ACC112 (cell line): ENCODE measurements at regions not wholly inside any gene's neighbourhood (a gene's known extent, or its start where the extent isn't known, plus 50 kb on each side); places are given as distances from the start of the nearest gene placed in this dataset.

ENCODE experiments used
- H2AFZ ChIP-seq: fragments of 200-600 bp; sonication (generic); one replicate; pipeline ENCODE4 v1.6.0; 2017; ENCODE audit warnings: antibody characterized with exemption, low read length; ENCODE audit not compliant: unreplicated experiment
- H3K27ac ChIP-seq: fragments of 200-600 bp; sonication (generic); 2 replicates; pipeline ENCODE4 v1.5.1; 2014; ENCODE audit warnings: low read depth, mild to moderate bottlenecking, antibody characterized with exemption, low read length, moderate library complexity
- H3K27me3 ChIP-seq: fragments of 200-600 bp; sonication (generic); 2 replicates; pipeline ENCODE4 v1.6.1; 2014; ENCODE audit warnings: mild to moderate bottlenecking, antibody characterized with exemption, low read length, moderate library complexity, mixed read lengths; ENCODE audit not compliant: insufficient read depth
- H3K36me3 ChIP-seq: fragments of 200-600 bp; sonication (generic); 2 replicates; pipeline ENCODE4 v1.6.1; 2016; ENCODE audit warnings: mild to moderate bottlenecking, antibody characterized with exemption, low read length, moderate library complexity, mixed read lengths; ENCODE audit not compliant: insufficient read depth
- H3K4me1 ChIP-seq: fragments of 200-600 bp; sonication (generic); one replicate; pipeline ENCODE4 v1.6.1; 2016; ENCODE audit warnings: low read length, mixed read lengths; ENCODE audit not compliant: insufficient read depth, unreplicated experiment, control insufficient read depth
- H3K4me3 ChIP-seq: fragments of 200-600 bp; sonication (generic); 2 replicates; pipeline ENCODE4 v1.5.1; 2014; ENCODE audit warnings: mild to moderate bottlenecking, low read depth, low read length
- H3K79me2 ChIP-seq: fragments of 200-600 bp; sonication (generic); one replicate; pipeline ENCODE4 v1.6.0; 2016; ENCODE audit warnings: low read length; ENCODE audit not compliant: control insufficient read depth, unreplicated experiment, insufficient read depth

DNA sequence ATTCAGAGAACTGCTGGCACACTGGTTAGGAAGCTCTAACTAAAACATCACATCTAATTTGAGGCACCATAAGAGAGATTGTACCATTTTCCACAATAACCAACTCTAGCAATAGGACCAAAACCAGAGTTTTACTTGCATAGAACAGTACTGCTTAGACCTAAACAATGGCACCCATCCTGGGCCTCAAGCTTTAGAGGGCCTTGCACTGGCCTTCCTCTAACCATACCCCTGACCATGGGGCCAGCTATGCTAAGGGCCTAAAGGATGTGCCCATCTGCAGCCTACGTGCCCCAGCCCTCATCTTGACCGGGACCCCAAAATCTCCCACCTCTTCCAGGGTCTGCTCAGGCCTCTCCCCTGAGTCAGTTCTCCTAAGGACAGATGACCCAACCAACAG lies 74.4 kb upstream of the ARHGAP32 start:
- Histone ChIP-seq H3K36me3 (no peaks in the 10 kb centered on the region), H3K27me3 (no peaks in the 10 kb centered on the region), H3K4me3 (no peak overlapping the region), H3K79me2 (peaks cover 48% of the 10 kb centered on the region), H3K4me1 (no peaks in the 10 kb centered on the region), H3K27ac (no peak overlapping the region), H2AFZ (no peak overlapping the region)

DNA sequence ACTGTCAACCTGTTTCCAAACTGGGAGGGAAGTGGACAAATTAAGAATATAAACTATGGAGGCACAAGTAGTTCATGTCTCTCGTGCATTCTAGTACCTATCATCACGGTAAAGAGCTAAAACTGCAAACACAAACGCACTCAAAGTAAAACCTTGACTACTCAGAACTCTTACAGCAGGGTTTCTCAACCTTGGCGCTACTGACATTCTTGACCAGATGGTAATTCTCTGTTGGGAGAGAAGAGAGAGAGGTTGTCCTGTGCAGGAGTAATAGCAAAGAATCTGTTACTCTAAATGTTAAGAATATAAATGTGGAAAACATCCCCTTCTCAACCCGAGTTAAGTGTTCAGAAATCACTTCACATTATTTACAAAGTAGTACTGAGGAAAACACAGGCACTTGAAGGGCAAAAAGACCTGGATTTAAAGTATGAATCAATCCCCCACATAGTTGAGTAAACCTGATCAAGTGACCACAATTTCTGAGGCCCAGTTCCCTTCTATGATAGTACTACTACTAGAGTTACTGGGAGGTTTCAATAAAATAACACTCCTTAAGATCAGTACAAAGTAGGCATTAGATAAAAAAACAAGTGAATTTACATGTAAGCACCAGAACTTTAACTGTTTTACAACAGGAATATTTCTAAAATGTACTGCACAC lies 73.1 kb upstream of the ARHGAP32 start:
- H3K79me2 ChIP-seq = peaks cover 36% of the 10 kb centered on the region
- no peaks in the 10 kb centered on the region for H3K27me3 ChIP-seq
- no peaks in the 10 kb centered on the region for H3K4me1 ChIP-seq
- no peak overlapping the region for H2AFZ ChIP-seq
- H3K4me3 ChIP-seq = no peak overlapping the region
- no peak overlapping the region for H3K27ac ChIP-seq
- no peaks in the 10 kb centered on the region for H3K36me3 ChIP-seq

DNA sequence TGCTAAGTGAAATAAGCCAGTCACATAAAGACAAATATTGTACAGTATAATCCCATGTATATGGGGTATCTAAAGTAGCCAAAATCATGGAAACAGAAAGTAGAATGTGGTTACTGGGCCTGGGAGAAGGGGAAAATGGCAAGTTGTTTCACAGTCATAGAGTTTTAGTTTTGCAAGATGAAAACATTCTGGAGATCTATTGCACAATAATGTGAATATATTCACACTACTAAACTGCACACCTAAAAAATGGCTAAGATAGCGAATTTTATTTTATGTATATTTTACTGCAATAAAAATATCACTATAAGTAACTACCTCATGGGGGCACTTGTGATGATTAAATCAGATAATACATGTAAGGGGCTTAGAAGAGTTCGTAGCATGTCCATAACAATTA lies 72.0 kb upstream of the ARHGAP32 start:
- no peak overlapping the region for H2AFZ ChIP-seq
- H3K36me3 ChIP-seq = no peaks in the 10 kb centered on the region
- H3K4me1 ChIP-seq = no peaks in the 10 kb centered on the region
- H3K4me3 ChIP-seq = no peak overlapping the region
- H3K79me2 ChIP-seq = peaks cover 33% of the 10 kb centered on the region
- H3K27ac ChIP-seq = no peak overlapping the region
- H3K27me3 ChIP-seq = no peaks in the 10 kb centered on the region

DNA sequence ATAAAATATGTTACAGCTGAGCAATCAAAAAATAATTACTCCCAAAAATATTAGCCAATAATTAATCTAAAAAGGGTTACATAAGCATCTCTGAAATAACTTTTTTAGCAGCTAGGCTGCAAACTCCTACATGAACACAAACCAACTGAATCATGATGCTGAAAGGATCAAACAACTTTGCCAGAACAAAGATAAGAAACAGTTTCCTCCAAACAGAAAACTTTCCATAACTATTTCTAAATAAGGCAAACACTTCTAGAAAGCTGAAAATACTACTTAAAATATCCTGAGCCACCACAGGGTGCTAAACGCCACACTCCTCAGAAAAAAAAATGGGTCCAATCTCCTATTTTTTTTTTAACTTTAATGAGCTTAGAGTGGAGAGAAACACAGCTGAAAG lies 68.6 kb upstream of the ARHGAP32 start:
- H3K27ac ChIP-seq = no peak overlapping the region
- no peak overlapping the region for H3K4me3 ChIP-seq
- H2AFZ ChIP-seq = no peak overlapping the region
- peaks cover 21% of the 10 kb centered on the region for H3K79me2 ChIP-seq
- H3K27me3 ChIP-seq = no peaks in the 10 kb centered on the region
- no peaks in the 10 kb centered on the region for H3K36me3 ChIP-seq
- no peaks in the 10 kb centered on the region for H3K4me1 ChIP-seq

DNA sequence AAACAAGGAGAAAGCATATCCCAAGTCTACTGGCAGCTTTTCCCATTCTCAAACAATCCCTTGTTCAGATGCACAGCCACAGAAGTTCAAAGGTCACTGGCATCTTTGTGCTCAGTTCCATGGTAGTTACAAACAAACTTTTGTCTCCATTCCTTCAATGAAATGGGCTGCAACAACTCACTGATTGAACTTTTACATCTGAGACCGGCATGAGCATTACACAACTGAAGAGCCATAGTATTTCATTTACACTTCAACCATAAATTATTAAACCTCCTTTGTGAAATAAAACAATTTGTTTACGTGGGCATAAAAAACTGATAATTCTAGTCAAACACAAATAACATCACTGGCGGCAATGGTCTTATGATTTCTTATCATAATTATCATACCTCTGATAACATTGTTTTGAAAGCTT lies 67.8 kb upstream of the ARHGAP32 start:
- no peak overlapping the region for H3K27ac ChIP-seq
- H2AFZ ChIP-seq = no peak overlapping the region
- no peak overlapping the region for H3K4me3 ChIP-seq
- no peaks in the 10 kb centered on the region for H3K36me3 ChIP-seq
- H3K79me2 ChIP-seq = peaks cover 20% of the 10 kb centered on the region
- no peaks in the 10 kb centered on the region for H3K27me3 ChIP-seq
- no peaks in the 10 kb centered on the region for H3K4me1 ChIP-seq

DNA sequence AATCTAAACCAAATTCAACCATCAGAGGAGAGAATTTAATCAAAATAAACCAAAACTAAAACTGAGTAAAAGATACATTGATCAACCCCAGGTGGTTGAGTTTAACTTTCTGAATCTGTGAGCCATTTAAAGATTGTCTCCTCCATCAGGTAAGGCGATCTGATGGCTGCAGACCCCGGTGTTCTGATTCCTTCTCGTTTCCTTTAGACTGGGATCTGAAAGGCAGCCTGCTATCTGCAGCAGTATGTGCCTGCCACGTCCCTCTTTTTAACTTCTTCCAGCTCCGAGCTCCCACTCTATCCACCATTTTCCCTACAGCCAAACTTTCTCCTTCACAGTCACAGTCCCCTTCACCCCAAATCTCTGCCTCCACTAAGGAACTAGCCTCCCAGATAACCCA lies 66.1 kb upstream of the ARHGAP32 start:
- Histone ChIP-seq H3K36me3 (no peaks in the 10 kb centered on the region), H3K79me2 (peaks cover 22% of the 10 kb centered on the region), H3K4me1 (no peaks in the 10 kb centered on the region)

DNA sequence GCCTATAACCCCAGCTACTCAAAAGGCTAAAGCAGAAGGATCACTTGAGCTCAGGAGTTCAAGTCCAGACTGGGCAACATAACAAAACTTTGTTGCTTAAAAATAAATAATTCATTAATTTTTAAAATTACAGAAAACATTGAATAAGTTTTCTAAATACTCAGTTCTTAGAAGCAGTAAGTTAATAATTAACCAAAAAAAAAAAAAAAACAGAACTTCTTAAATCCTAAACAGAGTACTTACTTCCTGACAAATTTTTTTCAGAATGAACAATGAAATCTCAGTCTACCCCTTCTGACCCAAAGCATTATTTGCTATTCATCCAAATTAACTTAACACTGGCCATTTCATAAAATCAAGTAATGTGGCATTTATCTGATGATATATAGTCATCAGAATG lies 65.4 kb upstream of the ARHGAP32 start:
- Histone ChIP-seq H3K36me3 (no peaks in the 10 kb centered on the region), H3K79me2 (peaks cover 25% of the 10 kb centered on the region), H3K27ac (no peak overlapping the region), H2AFZ (no peak overlapping the region), H3K4me3 (no peak overlapping the region), H3K4me1 (no peaks in the 10 kb centered on the region), H3K27me3 (no peaks in the 10 kb centered on the region)

More for the DNA sequence above, 66.1 kb upstream of the ARHGAP32 start:
- Histone ChIP-seq H3K27ac (no peak overlapping the region), H3K4me3 (no peak overlapping the region), H3K27me3 (no peaks in the 10 kb centered on the region), H2AFZ (no peak overlapping the region)

DNA sequence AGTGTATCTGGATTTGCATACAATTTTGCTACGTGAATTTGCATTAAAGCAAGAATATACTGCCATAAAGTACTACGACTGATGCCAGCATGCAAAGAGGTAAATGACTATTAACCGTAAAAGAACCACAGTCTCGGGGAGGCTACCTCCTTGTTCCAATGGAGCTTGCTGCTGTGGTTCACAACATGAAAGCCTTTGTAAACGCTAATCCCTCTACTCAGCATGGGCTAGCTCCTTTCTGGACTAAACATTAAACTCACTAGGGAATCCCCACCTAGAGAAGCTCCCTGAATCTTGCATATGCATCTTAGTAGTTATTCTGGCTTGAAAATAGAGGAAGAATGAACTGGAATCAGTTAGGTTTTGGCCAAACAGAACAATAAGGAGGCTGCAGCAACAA lies 60.5 kb upstream of the ARHGAP32 start:
- Histone ChIP-seq H3K36me3 (no peaks in the 10 kb centered on the region), H3K4me3 (no peak overlapping the region), H3K79me2 (peaks cover 29% of the 10 kb centered on the region), H2AFZ (no peak overlapping the region), H3K27ac (no peak overlapping the region), H3K4me1 (peaks cover 29% of the 10 kb centered on the region), H3K27me3 (no peaks in the 10 kb centered on the region)

DNA sequence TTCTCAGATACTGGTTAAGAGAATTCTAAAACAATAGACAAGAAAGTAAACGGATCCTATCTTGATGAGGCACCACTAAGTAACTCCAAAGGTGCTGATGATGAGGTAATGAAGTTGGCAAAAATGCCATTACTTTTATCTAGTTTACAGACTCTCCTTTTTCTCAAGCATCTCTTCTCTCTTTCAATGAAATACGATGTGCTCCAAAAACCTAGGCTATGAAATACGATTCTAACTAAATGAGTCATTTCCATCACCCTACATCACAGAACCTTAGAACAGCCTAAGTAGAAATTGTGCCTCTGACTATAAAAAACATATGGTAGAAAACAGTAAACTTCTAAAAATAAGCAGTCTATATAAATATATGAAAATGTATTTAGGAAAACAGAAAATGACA lies 58.9 kb upstream of the ARHGAP32 start:
- Histone ChIP-seq H3K79me2 (peaks cover 34% of the 10 kb centered on the region), H3K27me3 (no peaks in the 10 kb centered on the region), H3K4me3 (peak overlapping the region; percentile 62), H3K36me3 (no peaks in the 10 kb centered on the region), H3K4me1 (peaks cover 41% of the 10 kb centered on the region), H2AFZ (peak overlapping the region; percentile 2), H3K27ac (peak overlapping the region; percentile 79)

DNA sequence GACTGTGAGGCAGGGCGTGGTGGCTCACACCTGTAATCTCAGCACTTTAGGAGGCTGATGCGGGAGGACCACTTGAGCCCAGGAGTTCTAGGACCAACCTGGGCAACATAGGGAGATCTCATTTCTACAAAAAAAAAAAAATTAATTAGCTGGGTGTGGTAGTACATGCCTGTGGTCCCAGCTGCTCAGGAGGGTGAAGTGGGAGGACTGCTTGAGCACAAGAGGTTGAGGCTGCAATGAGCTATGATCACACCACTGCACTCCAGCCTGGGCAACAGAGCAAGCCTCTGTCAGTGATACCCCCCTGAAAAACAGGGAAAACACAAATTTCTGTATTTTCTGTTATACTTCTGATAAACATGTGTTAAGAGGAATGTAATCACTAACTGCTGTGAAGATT lies 57.8 kb upstream of the ARHGAP32 start:
- Histone ChIP-seq H3K4me1 (peaks cover 41% of the 10 kb centered on the region), H3K27ac (peak overlapping the region; percentile 79), H3K79me2 (peaks cover 34% of the 10 kb centered on the region), H3K36me3 (no peaks in the 10 kb centered on the region), H2AFZ (no peak overlapping the region), H3K27me3 (no peaks in the 10 kb centered on the region), H3K4me3 (no peak overlapping the region)

DNA sequence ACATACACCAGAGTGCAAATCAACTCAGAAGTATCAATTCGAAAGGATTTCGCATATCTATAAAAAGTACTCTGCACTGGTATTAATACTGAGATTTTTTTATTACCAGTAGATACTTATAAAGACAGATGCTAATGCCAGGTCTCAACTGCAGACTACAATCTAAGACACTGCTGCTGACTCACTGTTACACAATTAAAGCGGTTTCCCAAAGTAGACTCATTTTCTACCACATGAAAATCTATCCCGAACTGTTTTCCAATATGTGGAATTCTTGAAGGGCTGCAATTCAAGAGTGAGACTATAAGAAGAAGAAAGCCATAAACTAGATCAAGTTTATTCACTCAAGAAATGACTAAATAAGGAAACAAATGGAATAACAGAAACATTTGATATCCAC lies 57.2 kb upstream of the ARHGAP32 start:
- H3K79me2 ChIP-seq = peaks cover 28% of the 10 kb centered on the region
- H3K4me1 ChIP-seq = peaks cover 41% of the 10 kb centered on the region
- H3K27me3 ChIP-seq = no peaks in the 10 kb centered on the region
- H2AFZ ChIP-seq = no peak overlapping the region
- no peak overlapping the region for H3K4me3 ChIP-seq
- no peaks in the 10 kb centered on the region for H3K36me3 ChIP-seq
- H3K27ac ChIP-seq = peak overlapping the region; percentile 79
